Left ventricle myocardium inferior (tissue), 1 donor: ENCODE measurements at regions not wholly inside any gene's neighbourhood (a gene's known extent, or its start where the extent isn't known, plus 50 kb on each side); places are given as distances from the start of the nearest gene placed in this dataset.

ENCODE experiments used
- DNase-seq: peaks from one replicate; pipeline ENCODE4 v3.0.0-alpha.2; 2020
- H3K27ac ChIP-seq: fragments of 200-600 bp; replicated peaks from 2 replicates; pipeline ENCODE4 v1.8.0; 2021
- H3K27me3 ChIP-seq: fragments of 200-600 bp; 2 replicates; pipeline ENCODE4 v1.8.0; 2021; ENCODE audit warnings: low read depth
- H3K36me3 ChIP-seq: fragments of 200-600 bp; 2 replicates; pipeline ENCODE4 v1.8.0; 2021
- H3K4me1 ChIP-seq: fragments of 200-600 bp; 2 replicates; pipeline ENCODE4 v1.8.0; 2021
- H3K4me3 ChIP-seq: fragments of 200-600 bp; 2 replicates; pipeline ENCODE4 v1.8.0; 2021; ENCODE audit warnings: mild to moderate bottlenecking, moderate library complexity
- H3K9me3 ChIP-seq: fragments of 200-600 bp; replicated peaks from 2 replicates; pipeline ENCODE4 v1.8.0; 2021
- CTCF ChIP-seq: fragments of 200-600 bp; IDR thresholded peaks from 2 replicates; pipeline ENCODE4 v1.8.0; 2021; ENCODE audit warnings: antibody characterized with exemption, mild to moderate bottlenecking, borderline replicate concordance
- intact Hi-C: fragments of 100-400 bp; cut with micrococcal nuclease; formaldehyde crosslinking; loops from one replicate; pipeline ENCODE4 v1.11.0; 2022
- donor health status: DM: no; HTN: yes; CAD: no; lungs with severe emphysema.

GRCh38 chr2:15712551-15713342, 121.1 kb downstream of the DDX1 start:
- Histone ChIP-seq H3K4me1 (peaks cover 16% of the 10 kb centered on the region), H3K36me3 (no peaks in the 10 kb centered on the region), H3K27me3 (no peaks in the 10 kb centered on the region), H3K9me3 (no peaks in the 10 kb centered on the region), H3K27ac (no peak overlapping the region), H3K4me3 (no peak overlapping the region)
- DNase-seq, result no peak
- intact Hi-C loops, result no loop called here
- no peak for TF ChIP-seq CTCF

GRCh38 chr2:15713475-15713874, 121.8 kb downstream of the DDX1 start:
- Histone ChIP-seq H3K27me3 (no peaks in the 10 kb centered on the region), H3K36me3 (no peaks in the 10 kb centered on the region), H3K9me3 (no peaks in the 10 kb centered on the region), H3K27ac (no peak overlapping the region), H3K4me3 (no peak overlapping the region), H3K4me1 (peaks cover 16% of the 10 kb centered on the region)
- intact Hi-C loops, result no loop called here
- no peak for DNase-seq
- no peak for TF ChIP-seq CTCF

- Histone ChIP-seq H3K9me3 (no peaks in the 10 kb centered on the region), H3K4me3 (no peak overlapping the region), H3K4me1 (peaks cover 12% of the 10 kb centered on the region), H3K27me3 (no peaks in the 10 kb centered on the region), H3K36me3 (no peaks in the 10 kb centered on the region), H3K27ac (no peak overlapping the region)
- no peak for TF ChIP-seq CTCF
- intact Hi-C loops, result no loop called here
- no peak for DNase-seq
These were observed 122.3 kb downstream of the DDX1 start for GRCh38 chr2:15714002-15714401.

- Histone ChIP-seq H3K36me3 (no peaks in the 10 kb centered on the region), H3K27me3 (no peaks in the 10 kb centered on the region), H3K4me1 (peaks cover 5% of the 10 kb centered on the region), H3K27ac (no peak overlapping the region), H3K9me3 (no peaks in the 10 kb centered on the region), H3K4me3 (no peak overlapping the region)
- TF ChIP-seq CTCF, result no peak
- intact Hi-C loops, result no loop called here
- no peak for DNase-seq
These were observed 122.9 kb downstream of the DDX1 start for GRCh38 chr2:15714609-15715008.

GRCh38 chr2:15715596-15715995, 123.9 kb downstream of the DDX1 start:
- no peak for TF ChIP-seq CTCF
- Histone ChIP-seq H3K4me3 (no peak overlapping the region), H3K27me3 (no peaks in the 10 kb centered on the region), H3K36me3 (no peaks in the 10 kb centered on the region), H3K27ac (no peak overlapping the region), H3K4me1 (no peaks in the 10 kb centered on the region), H3K9me3 (no peaks in the 10 kb centered on the region)
- intact Hi-C loops, result no loop called here
- DNase-seq, result no peak
